Fibroblast of upper back skin (primary cell): ENCODE measurements at regions not wholly inside any gene's neighbourhood (a gene's known extent, or its start where the extent isn't known, plus 50 kb on each side); places are given as distances from the start of the nearest gene placed in this dataset.
"Not testable (repeated sequence)": the region's sequence is repeated elsewhere in the genome, so short reads cannot be mapped to it uniquely, and the experiment has no call there.

Experiments
- DNase-seq: peaks from one replicate; pipeline ENCODE4 v3.0.0-alpha.2; 2013

DNA sequence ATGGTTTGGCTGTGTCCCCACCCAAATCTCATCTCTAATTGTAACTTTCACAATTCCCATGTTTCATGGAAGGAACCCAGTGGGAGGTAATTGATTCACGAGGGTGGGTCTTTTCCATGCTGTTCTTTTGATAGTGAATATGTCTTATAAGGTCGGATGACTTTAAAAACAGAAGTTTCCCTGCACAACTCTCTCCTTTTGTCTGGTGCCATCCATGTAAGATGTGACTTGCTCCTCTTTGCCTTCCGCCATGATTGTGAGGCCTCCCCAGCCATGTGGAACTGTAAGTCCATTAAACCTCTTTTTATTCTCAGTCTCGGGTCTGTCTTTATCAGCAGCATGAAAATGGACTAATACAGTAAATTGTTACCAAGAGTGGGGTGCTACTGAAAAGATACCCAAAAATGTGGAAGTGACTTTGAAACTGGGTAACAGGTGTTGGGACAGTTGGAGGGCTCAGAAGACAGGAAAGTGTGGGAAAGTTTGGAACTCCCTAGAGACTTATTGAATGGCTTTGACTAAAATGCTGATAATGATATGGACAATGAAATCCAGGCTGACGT lies 251.4 kb upstream of the GK2 start:
- DNase-seq = not testable (repeated sequence)

DNA sequence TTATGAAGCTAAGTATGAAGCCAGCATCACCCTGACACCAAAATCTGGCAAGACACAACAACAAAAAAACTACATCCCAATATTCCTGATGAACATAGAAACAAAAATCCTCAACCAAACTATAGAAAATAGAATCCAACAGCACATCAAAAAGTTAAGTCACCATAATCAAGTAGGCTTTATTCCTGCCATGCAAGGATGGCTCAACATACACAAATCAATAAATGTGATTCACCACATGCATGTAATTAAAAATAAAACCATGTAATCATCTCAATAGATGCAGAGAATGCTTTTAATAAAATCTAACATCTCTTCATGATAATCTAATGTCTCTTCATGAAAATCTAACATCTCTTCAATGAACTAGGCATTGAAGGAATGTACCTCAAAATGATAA lies 249.4 kb upstream of the GK2 start:
- DNase-seq = no peak

DNA sequence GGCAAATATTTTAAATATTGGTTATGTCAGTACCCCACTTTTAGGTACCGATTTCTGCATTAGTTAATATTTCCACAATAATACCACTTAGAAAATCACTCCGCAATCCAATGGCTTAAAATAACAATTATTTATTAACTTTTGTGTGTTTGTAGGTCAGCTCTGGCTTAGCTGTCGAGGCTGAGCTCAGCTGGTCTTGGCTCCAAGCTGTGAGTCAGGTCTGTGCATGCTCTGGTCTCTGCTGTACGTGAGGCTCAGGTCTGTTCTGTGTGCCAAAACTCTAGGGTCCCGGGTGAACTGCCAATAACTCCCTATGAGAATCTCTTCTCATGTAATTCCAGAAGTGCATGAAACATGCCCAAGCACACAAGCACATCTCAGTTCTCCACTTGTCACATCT lies 245.8 kb upstream of the GK2 start:
- DNase-seq = no peak

DNA sequence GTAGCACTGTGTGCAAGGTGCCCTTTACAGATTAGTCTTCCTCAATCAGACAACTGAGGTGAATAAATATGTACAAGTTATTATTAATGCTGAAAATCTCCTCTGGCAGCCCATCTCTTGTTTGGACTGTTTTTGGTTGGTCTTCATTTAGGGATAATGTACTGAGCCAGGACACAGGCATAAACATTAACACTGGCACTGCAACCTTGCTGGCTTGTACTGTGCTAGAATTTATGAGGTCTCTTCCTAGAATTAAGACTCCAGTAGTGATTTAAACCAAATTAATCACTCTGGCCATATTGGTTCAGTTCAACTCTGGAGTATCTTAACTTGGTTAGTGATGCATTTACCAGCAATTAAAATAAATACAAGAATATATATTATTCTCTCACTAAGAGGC lies 244.7 kb upstream of the GK2 start:
- no peak for DNase-seq

DNA sequence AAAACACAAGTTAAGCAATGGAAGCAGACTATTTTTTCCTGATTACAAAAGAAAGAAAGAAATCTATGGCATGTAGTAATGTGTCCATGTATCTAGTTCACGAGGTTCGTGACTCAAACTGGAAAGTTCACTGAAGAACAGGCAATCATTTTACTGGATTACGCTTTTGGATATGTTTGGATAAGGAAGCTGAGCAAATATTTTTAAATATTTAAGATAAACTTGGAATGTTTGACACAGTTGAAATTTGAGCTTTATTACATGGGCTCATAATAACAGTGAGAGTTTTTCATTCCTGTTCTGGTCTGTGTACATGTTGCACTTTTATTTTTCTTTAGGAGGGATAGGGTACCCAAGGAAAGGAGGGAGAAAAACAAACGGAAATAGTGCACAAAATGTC lies 244.2 kb upstream of the GK2 start:
- peak; percentile 16 for DNase-seq

GRCh38 chr4:79651456-79651855 lies 243.4 kb upstream of the GK2 start:
- DNase-seq = peak; percentile 47

GRCh38 chr4:79650794-79651431 lies 242.9 kb upstream of the GK2 start:
- peak; percentile 52 for DNase-seq

DNA sequence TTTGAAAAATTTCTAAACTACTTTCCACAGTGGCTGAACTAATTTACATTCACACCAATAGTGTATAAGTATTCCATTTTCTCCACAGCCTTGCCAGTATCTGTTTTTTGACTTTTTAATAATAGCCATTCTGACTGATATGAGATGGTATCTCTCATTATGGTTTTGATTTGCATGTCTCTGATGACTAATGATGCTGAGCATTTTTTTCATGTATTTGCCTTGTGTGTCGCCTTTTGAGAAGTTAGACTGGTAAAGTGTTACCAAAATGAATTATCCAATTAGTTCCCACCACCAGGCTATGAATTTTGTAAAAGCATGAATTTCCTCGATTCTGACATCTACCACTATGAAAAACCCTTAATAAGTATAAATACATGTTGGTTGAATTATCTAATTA lies 242.2 kb upstream of the GK2 start:
- DNase-seq = peak; percentile 19

DNA sequence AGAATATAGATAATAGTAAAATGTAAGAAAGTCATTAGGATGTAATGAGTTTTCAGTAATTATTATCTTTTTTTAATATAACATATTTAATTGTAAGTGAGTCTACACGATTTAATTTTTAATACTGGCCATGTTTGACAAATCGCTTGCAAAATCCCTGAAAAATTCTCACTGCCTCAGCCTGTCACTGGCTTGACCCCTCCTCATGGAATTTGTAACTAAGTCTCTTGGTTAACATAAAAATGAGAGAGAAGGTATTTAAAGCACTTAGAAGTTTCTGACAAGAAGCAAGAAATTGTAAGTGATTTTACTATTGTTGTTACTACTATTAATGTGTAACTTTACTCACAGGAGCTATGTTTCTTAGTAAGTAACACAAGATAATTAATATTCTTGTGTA lies 237.9 kb upstream of the GK2 start:
- DNase-seq = no peak

DNA sequence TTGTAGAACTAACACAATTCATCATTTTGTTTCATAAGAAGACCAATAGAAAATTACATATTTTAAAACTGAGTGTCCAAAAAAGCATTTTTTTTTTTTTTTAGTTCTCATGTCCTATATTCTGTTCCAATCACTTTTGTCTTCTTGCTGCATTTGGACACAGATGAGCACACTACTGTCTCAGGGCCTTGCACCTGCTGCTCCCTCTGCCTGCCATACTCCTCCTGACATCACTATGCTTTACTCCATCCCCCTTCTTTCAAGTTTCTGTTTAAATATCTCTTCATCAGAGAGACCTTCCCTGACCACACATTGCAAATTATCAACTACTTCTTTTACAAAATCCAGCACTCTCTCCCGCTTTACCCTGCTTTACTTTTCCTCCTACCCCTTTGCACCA lies 230.7 kb upstream of the GK2 start:
- DNase-seq = no peak

DNA sequence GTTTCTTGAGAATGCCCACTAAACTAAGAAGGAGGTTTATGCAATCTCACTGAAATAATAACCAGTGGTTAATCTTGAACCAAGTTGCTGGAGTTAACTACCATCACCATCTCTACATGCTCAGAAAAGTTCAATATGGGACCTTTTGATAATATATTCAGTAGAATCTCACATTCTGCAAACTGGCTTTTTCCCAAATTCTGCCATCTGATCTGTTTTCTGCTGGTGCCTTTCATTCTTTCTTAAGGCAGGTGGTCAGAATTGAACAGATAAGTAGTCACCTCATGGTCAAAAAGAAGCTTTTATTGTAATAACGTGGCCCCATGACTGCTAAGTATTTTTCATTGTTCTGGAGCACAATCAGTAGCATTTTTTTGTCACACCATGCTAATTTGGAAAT lies 229.0 kb upstream of the GK2 start:
- DNase-seq = no peak

GRCh38 chr4:79634111-79634510 lies 226.1 kb upstream of the GK2 start:
- no peak for DNase-seq

DNA sequence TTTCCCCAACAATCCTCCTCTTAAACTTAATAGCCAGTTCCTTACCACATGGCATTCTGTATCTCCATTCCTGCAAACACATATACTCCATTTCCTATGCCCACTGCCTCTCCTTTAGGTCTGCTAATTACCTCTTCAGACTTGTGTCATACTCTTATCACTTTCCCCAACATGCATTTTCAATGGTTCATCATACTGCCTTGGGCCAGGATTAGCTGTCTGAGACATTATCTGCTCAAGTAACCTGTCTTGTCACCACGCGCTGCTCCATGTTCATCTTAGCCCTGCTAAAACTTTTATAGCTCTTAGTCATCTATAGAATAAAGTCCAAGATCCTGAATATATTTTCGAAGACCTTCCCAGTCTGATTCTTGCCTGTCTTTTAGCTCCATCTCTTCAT lies 224.1 kb upstream of the GK2 start:
- no peak for DNase-seq

DNA sequence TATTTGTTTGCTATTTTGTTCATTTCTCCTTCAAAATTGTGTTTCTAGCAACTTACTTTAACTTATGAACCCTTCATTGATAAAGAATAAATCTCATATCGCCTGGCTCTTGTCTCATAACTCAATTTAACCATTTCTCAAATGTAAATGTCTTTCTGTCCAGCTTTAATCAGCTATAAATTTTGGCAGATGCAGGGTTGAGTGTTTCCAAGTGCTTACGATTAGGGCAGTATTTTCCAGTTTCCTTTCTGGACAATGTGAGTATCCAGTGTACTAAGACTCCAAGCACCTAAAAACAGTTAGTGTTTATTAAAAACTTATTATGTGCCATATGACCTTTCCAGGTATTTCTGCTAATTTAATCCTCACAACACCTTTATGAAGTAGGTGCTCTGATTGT lies 218.6 kb upstream of the GK2 start:
- DNase-seq = no peak

DNA sequence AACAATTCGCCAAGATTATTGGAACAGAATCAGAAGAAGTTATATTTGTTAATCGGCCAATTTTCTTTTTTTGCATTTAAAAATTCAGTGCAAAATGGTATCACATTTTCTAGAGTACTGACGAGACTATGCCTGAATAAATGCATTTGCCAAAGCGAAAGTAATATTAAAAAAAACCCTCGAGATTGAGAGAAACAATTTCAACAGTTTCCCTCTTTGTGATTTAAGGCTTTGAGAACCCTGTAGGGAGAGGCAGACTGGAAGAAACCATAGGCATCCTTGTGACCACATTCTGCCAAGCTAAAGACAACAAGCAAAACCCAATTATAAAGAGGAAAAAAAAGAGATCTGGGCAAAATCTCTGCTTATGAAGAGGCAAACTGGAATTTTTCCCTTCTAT lies 218.1 kb upstream of the GK2 start:
- DNase-seq = no peak

GRCh38 chr4:79625361-79625760 lies 217.3 kb upstream of the GK2 start:
- DNase-seq = no peak

DNA sequence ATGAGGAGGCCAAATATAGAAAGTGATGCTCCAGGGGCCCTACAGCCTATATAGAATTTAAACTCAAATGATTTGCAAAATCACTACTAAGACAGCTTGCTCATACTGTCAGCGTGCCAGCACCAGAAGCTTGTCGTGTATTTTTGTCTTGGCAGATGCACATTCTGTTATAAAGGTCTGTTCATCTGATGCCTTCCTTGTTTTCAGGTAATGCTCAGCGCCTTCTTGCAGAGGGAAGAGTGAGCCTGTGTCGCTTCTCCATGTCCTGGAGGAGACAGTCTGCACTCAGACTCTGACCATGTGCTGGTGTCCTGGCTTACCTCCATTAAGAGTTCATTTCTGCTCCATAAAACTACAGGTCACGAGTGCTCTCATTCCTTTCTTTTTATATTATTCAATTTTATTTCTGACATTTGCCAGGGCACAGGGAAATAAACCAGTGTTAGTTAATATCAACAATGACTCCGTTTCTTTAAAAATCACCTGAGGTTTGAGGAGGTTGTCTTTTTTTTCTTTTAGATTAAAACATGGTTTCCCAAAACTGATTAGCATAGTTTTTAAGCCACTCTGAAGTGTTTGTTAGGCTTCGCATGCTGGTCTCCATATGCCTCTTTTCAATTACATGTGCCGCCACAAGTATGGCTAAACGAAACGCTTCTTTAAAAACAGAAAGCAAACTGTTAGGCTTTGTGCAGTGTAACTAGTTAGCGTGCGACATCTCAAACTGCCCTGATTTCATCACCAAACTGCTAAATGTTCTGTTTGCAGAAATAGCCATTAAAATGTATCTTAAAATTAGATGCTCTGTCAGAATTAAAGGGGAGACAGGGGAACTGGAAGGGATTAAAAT lies 215.2 kb upstream of the GK2 start:
- peak; percentile 9 for DNase-seq

DNA sequence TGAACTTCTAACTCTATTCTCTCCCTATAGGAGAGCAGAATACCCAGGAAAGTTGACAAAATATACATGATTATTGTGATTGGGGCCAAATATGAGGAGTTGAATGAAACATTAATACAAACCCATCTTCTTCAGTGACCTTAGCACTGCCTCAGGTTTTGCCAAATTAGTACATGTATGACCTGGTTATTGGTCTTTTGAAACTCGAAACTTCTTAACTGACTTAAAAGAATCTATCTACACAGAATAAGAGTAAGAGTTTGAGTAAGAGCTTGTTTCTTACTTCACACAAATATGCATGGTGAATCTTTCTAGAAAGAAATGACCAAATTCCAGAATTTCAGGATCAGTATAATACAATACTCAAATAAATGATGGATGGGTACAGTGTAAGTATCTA lies 213.0 kb upstream of the GK2 start:
- no peak for DNase-seq

- DNase-seq = no peak
Observed at GRCh38 chr4:79620617-79621016, 212.6 kb upstream of the GK2 start.

DNA sequence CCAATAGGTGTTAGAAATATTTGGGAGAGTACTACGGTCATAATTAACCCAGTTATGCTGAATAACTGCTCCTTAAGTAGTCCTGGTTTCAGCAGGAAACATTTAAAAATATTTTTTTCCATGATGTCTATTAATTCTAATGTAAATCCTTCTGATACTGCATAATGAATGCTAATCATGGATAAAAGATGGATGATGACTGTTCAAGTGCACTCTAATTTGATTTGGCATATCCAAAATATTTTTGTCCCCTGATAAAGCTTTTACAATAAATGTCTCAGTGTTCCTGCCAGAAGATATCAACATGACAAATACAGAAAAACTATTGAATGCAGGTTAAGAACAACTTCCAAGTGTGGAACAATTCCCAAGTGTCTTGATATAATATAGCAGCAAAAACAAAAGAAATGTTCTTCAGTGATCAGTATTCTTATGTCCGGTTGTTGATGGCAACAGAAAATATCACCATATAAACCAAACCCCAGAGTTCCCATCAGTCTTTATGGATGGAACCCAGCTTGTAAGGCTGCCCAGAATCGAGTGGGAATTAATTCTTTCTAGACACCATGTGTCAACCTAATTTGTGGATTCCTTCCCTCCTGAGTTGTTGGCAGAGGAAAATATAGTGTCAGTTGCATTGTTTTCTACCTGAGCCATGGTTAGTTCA lies 205.4 kb upstream of the GK2 start:
- DNase-seq = no peak

GRCh38 chr4:79611026-79611425 lies 203.0 kb upstream of the GK2 start:
- no peak for DNase-seq

DNA sequence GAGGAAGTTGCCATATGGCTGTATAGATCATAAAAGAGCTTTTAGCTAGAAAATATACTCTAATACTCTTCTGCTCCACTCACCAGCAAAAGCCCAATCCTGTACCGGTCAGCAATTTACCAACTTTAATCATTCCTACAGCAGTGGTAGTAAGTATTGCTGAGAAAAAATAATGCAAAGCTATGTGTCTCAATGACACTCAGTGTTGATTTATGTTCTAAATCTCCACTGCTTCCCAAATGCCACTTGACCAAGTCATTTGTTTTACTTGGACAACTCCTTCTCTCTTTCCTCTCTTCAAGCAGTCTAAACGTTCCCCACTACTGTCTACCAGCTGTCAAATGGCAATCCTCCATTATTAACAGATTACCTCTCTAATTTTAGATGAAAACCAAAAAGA lies 201.8 kb upstream of the GK2 start:
- peak; percentile 19 for DNase-seq

DNA sequence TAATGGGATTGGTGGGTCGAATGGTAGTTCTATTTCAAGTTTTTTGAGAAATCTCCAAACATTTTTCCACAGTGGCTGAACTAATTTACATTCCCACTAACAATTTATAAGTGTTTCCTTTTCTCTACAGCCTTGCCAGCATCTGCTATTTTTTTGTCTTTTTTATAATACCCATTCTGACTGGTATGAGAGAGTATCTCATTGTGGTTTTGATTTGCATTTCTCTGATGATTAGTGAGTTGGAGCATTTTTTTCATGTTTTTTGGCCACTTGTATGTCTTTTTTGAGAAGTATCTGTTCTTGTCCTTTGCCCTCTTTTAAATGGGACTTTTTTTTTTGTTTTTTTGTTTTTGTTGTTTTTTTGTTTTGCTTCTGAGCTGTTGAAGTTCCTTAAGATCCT lies 200.0 kb upstream of the GK2 start:
- no peak for DNase-seq

DNA sequence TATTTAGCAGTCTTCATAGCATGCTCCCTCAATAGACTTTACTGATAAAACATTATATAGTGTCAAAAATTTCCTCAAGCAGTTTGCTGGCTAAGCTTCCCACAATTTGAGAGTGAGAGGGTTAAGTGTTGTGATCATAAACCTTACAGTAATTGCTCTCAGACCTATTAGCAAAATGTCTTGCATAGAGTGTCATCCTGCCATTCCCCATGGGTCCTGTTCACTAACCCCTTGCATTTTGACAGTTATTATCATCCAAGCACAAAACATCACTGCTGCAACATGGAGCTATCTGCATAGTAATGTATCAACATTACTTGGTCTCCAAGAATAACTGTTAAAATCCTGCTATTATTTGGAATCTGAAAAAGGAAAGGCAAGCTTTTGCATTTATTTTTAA lies 196.1 kb upstream of the GK2 start:
- no peak for DNase-seq
